ENCODE measurements at regions not wholly inside any gene's neighbourhood (a gene's known extent, or its start where the extent isn't known, plus 50 kb on each side); places are given as distances from the start of the nearest gene placed in this dataset.

DNA sequence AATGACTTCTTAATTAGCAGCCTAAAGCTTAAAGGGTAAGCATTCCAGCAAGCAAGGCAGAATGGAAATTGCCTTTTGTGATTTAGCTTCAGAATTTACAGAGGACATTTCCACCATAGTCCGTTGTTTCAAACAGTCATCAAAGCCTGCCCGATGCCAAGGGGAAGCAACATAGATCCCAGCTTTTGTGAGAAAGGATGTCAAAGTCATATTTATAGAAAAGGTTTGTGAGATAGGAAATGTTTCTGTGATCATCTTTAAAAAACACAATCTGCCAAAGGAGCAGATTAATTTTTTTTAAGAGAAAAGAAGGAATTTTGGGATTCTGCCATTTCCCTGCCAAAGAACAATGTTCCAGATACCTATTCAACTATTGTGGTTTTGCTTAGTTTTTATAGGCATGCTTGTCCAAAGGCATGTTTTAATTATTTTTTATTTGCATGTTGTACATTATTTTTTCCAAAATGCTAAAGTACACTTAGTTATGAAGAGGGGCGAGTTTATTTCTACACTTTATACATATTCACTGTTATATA lies 346.9 kb downstream of the ZNF608 start:
- H4K20me1 ChIP-seq (ENCODE audit: control insufficient read depth, insufficient read depth, insufficient read length), result no peaks in the 10 kb centered on the region
- no peak overlapping the region for H2BK5ac ChIP-seq (ENCODE audit: insufficient read length, low read length)
- no peak overlapping the region for H4K5ac ChIP-seq (ENCODE audit: insufficient read length, low read depth, low read length)
- DNase-seq, result no peak
- H2BK20ac ChIP-seq (ENCODE audit: low read depth, low read length, poor library complexity, severe bottlenecking), result no peak overlapping the region
- no peak overlapping the region for H3K56ac ChIP-seq (ENCODE audit: insufficient read length, low read depth, low read length)
- H3K9me3 ChIP-seq (ENCODE audit: control insufficient read depth, low read depth, low read length), result no peaks in the 10 kb centered on the region
- H2AK5ac ChIP-seq (ENCODE audit: insufficient read length, low read length), result no peak overlapping the region
- H3K9ac ChIP-seq (ENCODE audit: extremely low read depth, insufficient read length, low read length), result no peak overlapping the region
- H4K8ac ChIP-seq (replicated peaks; ENCODE audit: insufficient read length, low read depth, low read length), result no peak overlapping the region
- no peak overlapping the region for H3K4me2 ChIP-seq (ENCODE audit: insufficient read depth, insufficient read length, low read length)
- no peak overlapping the region for H2BK120ac ChIP-seq (ENCODE audit: low read depth, low read length, poor library complexity, severe bottlenecking)
- H3K23me2 ChIP-seq (ENCODE audit: insufficient read length, low read depth, low read length, poor library complexity, severe bottlenecking), result no peaks in the 10 kb centered on the region
- no peak overlapping the region for H3K27ac ChIP-seq (ENCODE audit: insufficient read length, low read depth, low read length)
- H3T11ph ChIP-seq (ENCODE audit: low read length), result no peak overlapping the region
- no peak overlapping the region for H2BK12ac ChIP-seq (ENCODE audit: insufficient read length, low read depth, low read length)
- H3K18ac ChIP-seq (ENCODE audit: insufficient read length, low read depth, low read length), result no peak overlapping the region
- H3K4me1 ChIP-seq (ENCODE audit: insufficient read depth, low read length), result no peaks in the 10 kb centered on the region; the same call in 1 of the 2 replicates
- no peak overlapping the region for H2BK15ac ChIP-seq (ENCODE audit: low read depth, low read length)
- no peak overlapping the region for H3K23ac ChIP-seq (ENCODE audit: insufficient read length, low read depth, low read length)
- Mint-ChIP-seq H3K4me3 (no peak overlapping the region), H3K4me1 (peaks cover 22 to 24% of the 10 kb centered on the region in 2 experiments), H3K9me3 (no peaks in the 10 kb centered on the region), H3K36me3 (ENCODE audit: insufficient read depth in 1 of 3, low read depth in 3 of 3) (no peaks in the 10 kb centered on the region), H3K27ac (no peak overlapping the region), H3K27me3 (ENCODE audit: low read depth) (no peaks in the 10 kb centered on the region; the same call in 1 of the 2 replicates)
- no peaks in the 10 kb centered on the region for H3K79me2 ChIP-seq (ENCODE audit: insufficient read depth, low read length)
- no CpG with 5 or more reads among the region's 3 CpGs for WGBS (ENCODE audit: extremely low coverage, insufficient read length, low lambda C conversion rate)
- H3K14ac ChIP-seq (ENCODE audit: insufficient read depth, low read length), result no peak overlapping the region
- TF ChIP-seq, protein P1, sequence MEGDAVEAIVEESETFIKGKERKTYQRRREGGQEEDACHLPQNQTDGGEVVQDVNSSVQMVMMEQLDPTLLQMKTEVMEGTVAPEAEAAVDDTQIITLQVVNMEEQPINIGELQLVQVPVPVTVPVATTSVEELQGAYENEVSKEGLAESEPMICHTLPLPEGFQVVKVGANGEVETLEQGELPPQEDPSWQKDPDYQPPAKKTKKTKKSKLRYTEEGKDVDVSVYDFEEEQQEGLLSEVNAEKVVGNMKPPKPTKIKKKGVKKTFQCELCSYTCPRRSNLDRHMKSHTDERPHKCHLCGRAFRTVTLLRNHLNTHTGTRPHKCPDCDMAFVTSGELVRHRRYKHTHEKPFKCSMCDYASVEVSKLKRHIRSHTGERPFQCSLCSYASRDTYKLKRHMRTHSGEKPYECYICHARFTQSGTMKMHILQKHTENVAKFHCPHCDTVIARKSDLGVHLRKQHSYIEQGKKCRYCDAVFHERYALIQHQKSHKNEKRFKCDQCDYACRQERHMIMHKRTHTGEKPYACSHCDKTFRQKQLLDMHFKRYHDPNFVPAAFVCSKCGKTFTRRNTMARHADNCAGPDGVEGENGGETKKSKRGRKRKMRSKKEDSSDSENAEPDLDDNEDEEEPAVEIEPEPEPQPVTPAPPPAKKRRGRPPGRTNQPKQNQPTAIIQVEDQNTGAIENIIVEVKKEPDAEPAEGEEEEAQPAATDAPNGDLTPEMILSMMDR (conservative IDR thresholded peaks at IDR 0.05), result no peak
- H2AFZ ChIP-seq (ENCODE audit: low read length), result no peak overlapping the region
- no peak overlapping the region for H3K4ac ChIP-seq (ENCODE audit: low read depth, low read length)
- H3K79me1 ChIP-seq (ENCODE audit: insufficient read depth, low read depth, low read length, poor library complexity, severe bottlenecking), result no peaks in the 10 kb centered on the region
- no peak overlapping the region for H4K91ac ChIP-seq (ENCODE audit: insufficient read length, low read depth, low read length)
- H3K27me3 ChIP-seq (ENCODE audit: insufficient read depth, low read length), result no peaks in the 10 kb centered on the region
